Keratinocyte (primary cell): ENCODE measurements at regions not wholly inside any gene's neighbourhood (a gene's known extent, or its start where the extent isn't known, plus 50 kb on each side); places are given as distances from the start of the nearest gene placed in this dataset.

Experiments used
- DNase-seq: peaks from one replicate; pipeline ENCODE4 v3.0.0-alpha.2; 2011; ENCODE audit warnings: low read depth, missing footprints, low spot score
- FAIRE-seq: peaks from 2 replicates; lab custom pipeline; 2011; peaks lifted over from hg19 to GRCh38; lab: Jason Lieb, UNC
- H2AFZ ChIP-seq: 2 replicates; pipeline ENCODE4 v1.6.0; 2012; ENCODE audit warnings: low read length, control low read depth, inconsistent platforms; ENCODE audit not compliant: control insufficient read depth
- H3K27ac ChIP-seq: 2 replicates; pipeline ENCODE4 v1.5.1; 2011; ENCODE audit warnings: low read length; ENCODE audit not compliant: control insufficient read depth, insufficient read depth
- H3K27me3 ChIP-seq: 3 replicates; pipeline ENCODE4 v1.6.0; 2011; ENCODE audit warnings: low read length; ENCODE audit not compliant: control insufficient read depth, insufficient read depth; ENCODE audit errors: extremely low read depth
- H3K36me3 ChIP-seq, 2 experiments: 2 replicates in 1 of 2; 3 replicates in 1 of 2; pipeline ENCODE4 v1.5.1; 2011; ENCODE audit warnings: low read length in 2 of 2, mild to moderate bottlenecking in 1 of 2; ENCODE audit not compliant: control insufficient read depth in 2 of 2, insufficient read depth in 2 of 2; ENCODE audit errors: extremely low read depth in 1 of 2
- H3K4me1 ChIP-seq: 3 replicates; pipeline ENCODE4 v1.5.1; 2011; ENCODE audit warnings: low read length; ENCODE audit not compliant: control insufficient read depth, insufficient read depth; ENCODE audit errors: extremely low read depth
- H3K4me2 ChIP-seq: 3 replicates; pipeline ENCODE4 v1.6.0; 2011; ENCODE audit warnings: low read depth, low read length; ENCODE audit not compliant: control insufficient read depth, insufficient read depth; ENCODE audit errors: extremely low read depth
- H3K4me3 ChIP-seq, 3 experiments: fragments of 200-600 bp in 1 of 3; sonication (generic) in 1 of 3; 2 replicates in 2 of 3; 3 replicates in 1 of 3; pipeline ENCODE4 v1.5.1; 2011 to 2016; ENCODE audit warnings: low read length in 3 of 3, mild to moderate bottlenecking in 3 of 3, control low read depth in 2 of 3, inconsistent platforms in 1 of 3, low read depth in 1 of 3, mixed read lengths in 1 of 3, mixed run types in 1 of 3, moderate library complexity in 1 of 3; ENCODE audit not compliant: control insufficient read depth in 2 of 3, insufficient read depth in 2 of 3; ENCODE audit errors: extremely low read depth in 1 of 3
- H3K79me2 ChIP-seq: 2 replicates; pipeline ENCODE4 v1.6.0; 2012; ENCODE audit warnings: low read length; ENCODE audit not compliant: control insufficient read depth, insufficient read depth
- H3K9ac ChIP-seq: 3 replicates; pipeline ENCODE4 v1.6.0; 2011; ENCODE audit warnings: low read length; ENCODE audit not compliant: control insufficient read depth, insufficient read depth; ENCODE audit errors: extremely low read depth
- H3K9me1 ChIP-seq: 3 replicates; pipeline ENCODE4 v1.6.0; 2011; ENCODE audit warnings: low read length; ENCODE audit not compliant: control insufficient read depth, insufficient read depth; ENCODE audit errors: extremely low read depth
- H3K9me3 ChIP-seq: 2 replicates; pipeline ENCODE4 v1.5.1; 2012; ENCODE audit warnings: low read depth, low read length; ENCODE audit not compliant: control insufficient read depth
- H4K20me1 ChIP-seq: 3 replicates; pipeline ENCODE4 v1.6.0; 2011; ENCODE audit warnings: low read length; ENCODE audit not compliant: control insufficient read depth, insufficient read depth; ENCODE audit errors: extremely low read depth
- EZH2 ChIP-seq: IDR thresholded peaks from one replicate; pipeline ENCODE4 v1.6.1; 2012; ENCODE audit warnings: inconsistent platforms, mild to moderate bottlenecking, low read length, moderate library complexity
- dilution Hi-C: fragments of 300-500 bp; cut with MboI; formaldehyde crosslinking; loops from one replicate; pipeline ENCODE4 v1.7.0; 2020; ENCODE audit warnings: low sequenced_read_pairs; ENCODE audit not compliant: extremely low pct_ligation_motif_present
- TF ChIP-seq, protein P1 (sequence below), 3 experiments: IDR thresholded peaks in 1 of 3; conservative IDR thresholded peaks in 1 of 3; optimal IDR thresholded peaks in 1 of 3; 2 replicates in 2 of 3; 3 replicates in 1 of 3; pipeline versions ENCODE3 to v1.5.1; 2011; ENCODE audit warnings: low read length in 3 of 3, mild to moderate bottlenecking in 3 of 3, moderate library complexity in 2 of 3, control low read depth in 1 of 3, inconsistent platforms in 1 of 3; ENCODE audit not compliant: insufficient read depth in 2 of 3; ENCODE audit errors: extremely low read depth in 1 of 3

DNA sequence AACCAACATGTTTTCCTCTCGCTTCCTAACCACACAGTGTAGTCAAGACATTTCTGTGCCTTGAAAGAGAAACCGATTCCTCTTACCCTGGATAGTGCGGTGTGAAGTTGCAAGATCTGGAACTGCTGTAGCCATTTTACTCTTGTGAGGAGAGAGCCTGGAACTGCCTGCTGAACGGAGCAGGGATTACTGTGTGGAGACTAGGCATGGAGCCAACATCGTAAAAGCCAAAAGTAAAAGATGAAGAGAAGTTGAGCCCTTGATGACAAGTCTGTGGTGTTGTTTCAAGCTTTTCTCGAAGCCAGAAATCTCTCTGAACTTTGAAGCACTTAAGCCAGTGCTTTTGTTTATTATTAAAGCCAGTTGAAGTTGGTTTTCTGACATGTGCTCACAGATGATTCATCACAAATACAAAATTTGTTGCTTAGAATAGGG is 110.1 kb upstream of the GRIN3A start:
- FAIRE-seq (no peak), DNase-seq (no peak)
- Histone ChIP-seq H2AFZ (no peak overlapping the region), H3K9me3 (no peaks in the 10 kb centered on the region), H3K36me3 (no peaks in the 10 kb centered on the region), H3K9me1 (no peaks in the 10 kb centered on the region), H3K27ac (no peak overlapping the region), H3K4me2 (no peak overlapping the region), H3K79me2 (no peaks in the 10 kb centered on the region), H3K27me3 (no peaks in the 10 kb centered on the region), H4K20me1 (no peaks in the 10 kb centered on the region), H3K4me3 (no peak overlapping the region), H3K4me1 (no peaks in the 10 kb centered on the region), H3K9ac (no peak overlapping the region)
- TF ChIP-seq EZH2: no peak
- TF ChIP-seq, protein P1, sequence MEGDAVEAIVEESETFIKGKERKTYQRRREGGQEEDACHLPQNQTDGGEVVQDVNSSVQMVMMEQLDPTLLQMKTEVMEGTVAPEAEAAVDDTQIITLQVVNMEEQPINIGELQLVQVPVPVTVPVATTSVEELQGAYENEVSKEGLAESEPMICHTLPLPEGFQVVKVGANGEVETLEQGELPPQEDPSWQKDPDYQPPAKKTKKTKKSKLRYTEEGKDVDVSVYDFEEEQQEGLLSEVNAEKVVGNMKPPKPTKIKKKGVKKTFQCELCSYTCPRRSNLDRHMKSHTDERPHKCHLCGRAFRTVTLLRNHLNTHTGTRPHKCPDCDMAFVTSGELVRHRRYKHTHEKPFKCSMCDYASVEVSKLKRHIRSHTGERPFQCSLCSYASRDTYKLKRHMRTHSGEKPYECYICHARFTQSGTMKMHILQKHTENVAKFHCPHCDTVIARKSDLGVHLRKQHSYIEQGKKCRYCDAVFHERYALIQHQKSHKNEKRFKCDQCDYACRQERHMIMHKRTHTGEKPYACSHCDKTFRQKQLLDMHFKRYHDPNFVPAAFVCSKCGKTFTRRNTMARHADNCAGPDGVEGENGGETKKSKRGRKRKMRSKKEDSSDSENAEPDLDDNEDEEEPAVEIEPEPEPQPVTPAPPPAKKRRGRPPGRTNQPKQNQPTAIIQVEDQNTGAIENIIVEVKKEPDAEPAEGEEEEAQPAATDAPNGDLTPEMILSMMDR (optimal IDR thresholded peaks at IDR 0.05 in 1 of 3, IDR thresholded peaks at IDR 0.05 in 1 of 3, conservative IDR thresholded peaks at IDR 0.05 in 1 of 3; ENCODE audit: extremely low read depth in 1 of 3, insufficient read depth in 2 of 3, low read length in 3 of 3): no peak
- dilution Hi-C loops: no loop called here

DNA sequence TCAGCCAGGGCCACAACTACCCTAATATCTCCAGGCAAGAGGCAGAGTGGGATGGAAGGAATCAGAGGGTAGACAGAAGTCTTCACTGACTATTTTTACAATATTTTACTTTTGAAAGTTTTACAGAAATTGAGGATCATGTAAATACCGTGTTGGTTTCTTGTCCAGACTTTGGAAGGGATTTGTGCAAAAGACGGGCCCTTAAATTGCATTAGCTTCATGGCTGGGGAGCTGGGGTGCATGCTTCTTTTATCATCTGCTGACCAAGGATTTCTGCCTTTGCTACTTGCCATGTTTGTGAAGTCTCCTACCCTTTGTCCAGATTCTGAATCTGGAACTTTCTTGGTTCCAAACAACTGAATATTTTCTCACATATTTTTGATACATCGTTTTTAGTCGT is 107.7 kb upstream of the GRIN3A start:
- no peaks in the 10 kb centered on the region for H3K36me3 ChIP-seq
- no peak overlapping the region for H3K4me3 ChIP-seq
- no peak for DNase-seq
- no peaks in the 10 kb centered on the region for H3K9me3 ChIP-seq
- H3K4me1 ChIP-seq: no peaks in the 10 kb centered on the region
- H2AFZ ChIP-seq: no peak overlapping the region
- H3K27ac ChIP-seq: no peak overlapping the region
- no peaks in the 10 kb centered on the region for H3K79me2 ChIP-seq
- no peaks in the 10 kb centered on the region for H3K9me1 ChIP-seq
- H3K27me3 ChIP-seq: no peaks in the 10 kb centered on the region
- FAIRE-seq: no peak
- no peak overlapping the region for H3K9ac ChIP-seq
- TF ChIP-seq EZH2: no peak
- TF ChIP-seq, protein P1 (optimal IDR thresholded peaks at IDR 0.05 in 1 of 3, IDR thresholded peaks at IDR 0.05 in 1 of 3, conservative IDR thresholded peaks at IDR 0.05 in 1 of 3; ENCODE audit: extremely low read depth in 1 of 3, insufficient read depth in 2 of 3, low read length in 3 of 3): no peak
- dilution Hi-C loops: no loop called here
- no peak overlapping the region for H3K4me2 ChIP-seq
- H4K20me1 ChIP-seq: no peaks in the 10 kb centered on the region
